Nephron (organoid): ENCODE measurements at regions not wholly inside any gene's neighbourhood (a gene's known extent, or its start where the extent isn't known, plus 50 kb on each side); places are given as distances from the start of the nearest gene placed in this dataset.
A peak's percentile ranks its signal among the peaks of the same experiment; 100 is the strongest.

Source experiments
- H3K27ac Mint-ChIP-seq, 3 experiments: 2 replicates each; pipeline ENCODE4 v1.8.0; 2020; ENCODE audit warnings: mixed read lengths in 3 of 3, mild to moderate bottlenecking in 2 of 3, moderate library complexity in 1 of 3
- H3K27me3 Mint-ChIP-seq: 2 replicates; pipeline ENCODE4 v1.8.0; 2021; ENCODE audit warnings: low read depth, mild to moderate bottlenecking, moderate library complexity, mixed read lengths
- H3K36me3 Mint-ChIP-seq: 2 replicates; pipeline ENCODE4 v1.8.0; 2020; ENCODE audit warnings: low read depth, mixed read lengths
- H3K4me1 Mint-ChIP-seq: 2 replicates; pipeline ENCODE4 v1.8.0; 2020; ENCODE audit warnings: mixed read lengths
- H3K4me3 Mint-ChIP-seq, 3 experiments: 2 replicates each; pipeline ENCODE4 v1.8.0; 2020; ENCODE audit warnings: mild to moderate bottlenecking in 3 of 3, mixed read lengths in 3 of 3, moderate library complexity in 2 of 3
- H3K9me3 Mint-ChIP-seq: 2 replicates; pipeline ENCODE4 v1.8.0; 2020; ENCODE audit warnings: mixed read lengths
- CTCF ChIP-seq, 3 experiments: fragments of 200-600 bp; sonication (generic); IDR thresholded peaks; one replicate each; pipeline ENCODE4 v1.5.0; 2021; ENCODE audit warnings: antibody characterized with exemption in 3 of 3; ENCODE audit not compliant: unreplicated experiment in 3 of 3

DNA sequence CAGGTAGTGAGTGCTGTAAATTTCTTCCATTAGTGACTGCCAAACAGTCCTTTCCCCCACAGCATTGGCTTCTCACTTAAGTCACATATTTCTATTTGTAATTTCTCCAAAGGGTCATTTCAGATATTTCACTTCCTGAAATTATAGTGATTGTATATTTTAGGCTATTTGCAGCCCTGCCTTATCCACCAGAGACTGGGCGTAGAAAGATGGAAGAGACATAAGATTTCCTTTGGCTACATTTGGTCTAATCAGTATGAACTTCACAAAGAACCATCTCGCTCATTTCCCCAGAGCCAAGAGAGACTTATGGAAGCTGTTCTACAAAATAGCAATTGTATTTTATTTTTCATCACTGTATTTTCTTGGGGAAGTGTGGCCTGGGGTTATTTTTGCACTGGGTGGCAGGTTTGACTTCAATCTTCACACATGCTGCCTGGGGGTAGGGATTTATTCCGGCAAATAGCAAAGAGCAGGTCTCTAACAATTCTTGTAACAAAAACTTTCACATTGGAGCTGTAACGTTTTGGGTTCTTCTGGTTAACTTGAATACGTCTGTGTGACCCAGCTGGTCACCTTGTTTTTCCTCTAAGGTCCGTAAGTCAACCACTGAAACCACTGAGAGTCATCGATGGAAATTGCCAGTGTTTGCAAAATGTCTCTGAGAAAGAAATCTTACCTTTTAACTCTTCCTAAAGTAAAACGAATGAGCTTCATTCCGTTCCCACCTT is 170.6 kb upstream of the SERPINE2 start:
- Mint-ChIP-seq H3K36me3 (no peaks in the 10 kb centered on the region), H3K4me3 (no peak overlapping the region), H3K4me1 (peaks cover 16% of the 10 kb centered on the region), H3K27me3 (no peaks in the 10 kb centered on the region), H3K9me3 (peaks cover 2% of the 10 kb centered on the region), H3K27ac (peak overlapping the region; percentile 16 to 89 (median 79))
- TF ChIP-seq CTCF (IDR thresholded peaks at IDR 0.05; ENCODE audit: unreplicated experiment in 3 of 3) = no peak

DNA sequence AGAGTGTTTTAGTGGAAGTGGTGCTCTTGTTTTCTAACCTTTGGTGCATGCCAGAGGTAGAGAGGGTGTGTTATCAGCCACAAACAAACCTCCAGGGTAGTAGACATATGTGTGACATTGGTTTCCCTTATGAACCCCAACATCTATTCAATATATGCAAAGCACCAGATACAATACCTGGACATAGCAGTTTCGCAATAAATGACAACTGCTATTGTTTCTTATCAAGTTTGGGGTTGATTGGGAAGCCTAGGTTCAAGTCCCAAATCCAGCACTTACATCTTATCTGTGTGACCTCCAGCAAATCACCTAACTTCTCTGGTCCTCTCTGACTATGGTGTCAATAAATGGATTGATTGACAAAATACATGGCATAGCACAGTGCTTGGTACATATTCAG is 169.4 kb upstream of the SERPINE2 start:
- Mint-ChIP-seq H3K36me3 (no peaks in the 10 kb centered on the region), H3K4me1 (peaks cover 16% of the 10 kb centered on the region), H3K4me3 (no peak overlapping the region), H3K27me3 (no peaks in the 10 kb centered on the region), H3K9me3 (peaks cover 2% of the 10 kb centered on the region), H3K27ac (peak overlapping the region in 2 of 3 experiments; percentile 32 to 50)
- no peak for TF ChIP-seq CTCF (IDR thresholded peaks at IDR 0.05; ENCODE audit: unreplicated experiment in 3 of 3)

- TF ChIP-seq CTCF (IDR thresholded peaks at IDR 0.05; ENCODE audit: unreplicated experiment in 3 of 3) = no peak
- Mint-ChIP-seq H3K27me3 (no peaks in the 10 kb centered on the region), H3K4me3 (no peak overlapping the region), H3K27ac (peak overlapping the region in 2 of 3 experiments; percentile 32 to 50), H3K36me3 (no peaks in the 10 kb centered on the region), H3K4me1 (peaks cover 16% of the 10 kb centered on the region), H3K9me3 (peaks cover 2% of the 10 kb centered on the region)
Measured at GRCh38 chr2:224208007-224208406, 168.9 kb upstream of the SERPINE2 start.

DNA sequence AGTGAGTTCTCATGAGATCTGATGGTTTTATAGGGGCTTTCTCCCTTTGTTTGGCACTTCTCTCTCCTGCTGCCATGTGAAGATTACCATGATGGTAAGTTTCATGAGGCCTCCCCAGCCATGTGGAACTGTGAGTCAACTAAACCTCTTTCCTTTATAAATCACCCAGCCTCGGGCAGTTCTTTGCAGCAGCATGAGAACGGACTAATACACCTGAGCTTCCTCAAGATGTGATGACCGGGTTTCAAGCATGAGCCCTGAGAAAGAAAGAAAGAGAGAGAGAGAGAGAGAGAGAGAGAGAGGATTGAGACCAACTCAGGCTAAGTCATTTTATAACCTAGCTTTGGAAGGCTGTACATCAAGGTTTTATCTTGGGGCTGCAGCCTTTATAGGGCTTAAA is 167.7 kb upstream of the SERPINE2 start:
- no peak for TF ChIP-seq CTCF (IDR thresholded peaks at IDR 0.05; ENCODE audit: unreplicated experiment in 3 of 3)
- H3K27me3 Mint-ChIP-seq = no peaks in the 10 kb centered on the region
- H3K9me3 Mint-ChIP-seq = peaks cover 2% of the 10 kb centered on the region
- peaks cover 12% of the 10 kb centered on the region for H3K4me1 Mint-ChIP-seq
- H3K27ac Mint-ChIP-seq = no peak overlapping the region
- H3K4me3 Mint-ChIP-seq = no peak overlapping the region
- no peaks in the 10 kb centered on the region for H3K36me3 Mint-ChIP-seq

- Mint-ChIP-seq H3K4me1 (peaks cover 15% of the 10 kb centered on the region), H3K9me3 (peaks cover 2% of the 10 kb centered on the region), H3K27me3 (no peaks in the 10 kb centered on the region), H3K4me3 (no peak overlapping the region), H3K36me3 (no peaks in the 10 kb centered on the region), H3K27ac (no peak overlapping the region)
- no peak for TF ChIP-seq CTCF (IDR thresholded peaks at IDR 0.05; ENCODE audit: unreplicated experiment in 3 of 3)
Measured at GRCh38 chr2:224202281-224202865, 163.3 kb upstream of the SERPINE2 start.

DNA sequence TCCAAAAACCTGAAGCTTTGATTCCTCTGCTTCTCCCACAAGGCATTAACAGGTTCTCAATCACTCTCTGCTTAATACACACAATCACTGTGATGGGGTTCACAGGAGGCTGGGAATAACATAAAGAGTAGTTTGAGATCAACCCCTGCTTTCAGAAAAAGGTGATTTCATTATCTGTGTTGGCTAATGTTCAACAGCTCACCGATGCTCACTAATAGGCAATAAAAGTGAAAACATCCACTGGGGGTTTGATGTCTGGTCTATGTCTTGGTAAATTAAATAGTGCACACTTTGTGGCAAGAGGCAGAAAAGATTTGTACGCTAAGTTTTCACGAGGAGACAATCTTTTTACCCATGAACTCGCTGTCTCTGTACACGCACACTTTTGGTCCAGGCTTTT is 159.3 kb upstream of the SERPINE2 start:
- H3K4me1 Mint-ChIP-seq = peaks cover 30% of the 10 kb centered on the region
- no peak overlapping the region for H3K4me3 Mint-ChIP-seq
- no peak for TF ChIP-seq CTCF (IDR thresholded peaks at IDR 0.05; ENCODE audit: unreplicated experiment in 3 of 3)

More for the DNA sequence above, 159.3 kb upstream of the SERPINE2 start:
- Mint-ChIP-seq H3K27me3 (no peaks in the 10 kb centered on the region), H3K9me3 (peaks cover 15% of the 10 kb centered on the region), H3K36me3 (peaks cover 4% of the 10 kb centered on the region), H3K27ac (peak overlapping the region in 2 of 3 experiments; percentile 21 to 92)
